HG03442 (cell line): ENCODE measurements at regions not wholly inside any gene's neighbourhood (a gene's known extent, or its start where the extent isn't known, plus 50 kb on each side); places are given as distances from the start of the nearest gene placed in this dataset.

ENCODE experiments used
- ATAC-seq: cut with Tn5 transposase; IDR thresholded peaks from one replicate; pipeline ENCODE4 v1.9.1; 2021; ENCODE audit warnings: mild to moderate bottlenecking, moderate library complexity; ENCODE audit not compliant: unreplicated experiment

GRCh38 chr20:11372876-11373790 lies 544.6 kb upstream of the BTBD3 start:
- no peak for ATAC-seq

GRCh38 chr20:11375335-11375734 lies 542.4 kb upstream of the BTBD3 start:
- no peak for ATAC-seq

GRCh38 chr20:11375966-11376365 lies 541.7 kb upstream of the BTBD3 start:
- ATAC-seq, result no peak

GRCh38 chr20:11376420-11376819 lies 541.3 kb upstream of the BTBD3 start:
- no peak for ATAC-seq

- no peak for ATAC-seq
Measured at GRCh38 chr20:11376998-11377397, 540.7 kb upstream of the BTBD3 start.

GRCh38 chr20:11377761-11378160 lies 539.9 kb upstream of the BTBD3 start:
- ATAC-seq, result no peak

- ATAC-seq, result no peak
Measured at GRCh38 chr20:11378252-11378651, 539.4 kb upstream of the BTBD3 start.

- no peak for ATAC-seq
Measured at GRCh38 chr20:11379257-11380011, 538.3 kb upstream of the BTBD3 start.

- no peak for ATAC-seq
Measured at GRCh38 chr20:11380283-11380682, 537.4 kb upstream of the BTBD3 start.

GRCh38 chr20:11387189-11387754 lies 530.4 kb upstream of the BTBD3 start:
- ATAC-seq, result no peak

GRCh38 chr20:11389186-11389585 lies 528.5 kb upstream of the BTBD3 start:
- no peak for ATAC-seq

- ATAC-seq, result no peak
Measured at GRCh38 chr20:11391591-11391990, 526.1 kb upstream of the BTBD3 start.

GRCh38 chr20:11394145-11394833 lies 523.4 kb upstream of the BTBD3 start:
- ATAC-seq, result no peak

GRCh38 chr20:11395581-11395980 lies 522.1 kb upstream of the BTBD3 start:
- no peak for ATAC-seq

- no peak for ATAC-seq
Measured at GRCh38 chr20:11401988-11402387, 515.7 kb upstream of the BTBD3 start.

- ATAC-seq, result no peak
Measured at GRCh38 chr20:11403711-11404110, 514.0 kb upstream of the BTBD3 start.

- no peak for ATAC-seq
Measured at GRCh38 chr20:11406877-11407276, 510.8 kb upstream of the BTBD3 start.

- ATAC-seq, result no peak
Measured at GRCh38 chr20:11409561-11409960, 508.1 kb upstream of the BTBD3 start.

GRCh38 chr20:11411765-11412164 lies 505.9 kb upstream of the BTBD3 start:
- no peak for ATAC-seq

- no peak for ATAC-seq
Measured at GRCh38 chr20:11426948-11427347, 490.7 kb upstream of the BTBD3 start.

- no peak for ATAC-seq
Measured at GRCh38 chr20:11429168-11429567, 488.5 kb upstream of the BTBD3 start.
